Choroid plexus epithelial cell (primary cell): ENCODE measurements at regions not wholly inside any gene's neighbourhood (a gene's known extent, or its start where the extent isn't known, plus 50 kb on each side); places are given as distances from the start of the nearest gene placed in this dataset.

Experiments
- DNase-seq: peaks from one replicate; pipeline ENCODE4 v3.0.0-alpha.2; 2010; ENCODE audit warnings: low read depth
- H3K4me3 ChIP-seq: 2 replicates; pipeline ENCODE4 v1.5.1; 2011; ENCODE audit warnings: low read depth, mild to moderate bottlenecking, control low read depth, low read length, moderate library complexity
- TF ChIP-seq, protein P1 (sequence below): conservative IDR thresholded peaks from 2 replicates; pipeline ENCODE4 v1.5.1; 2011; ENCODE audit warnings: low read depth, mild to moderate bottlenecking, control low read depth, inconsistent platforms, low read length, moderate library complexity

DNA sequence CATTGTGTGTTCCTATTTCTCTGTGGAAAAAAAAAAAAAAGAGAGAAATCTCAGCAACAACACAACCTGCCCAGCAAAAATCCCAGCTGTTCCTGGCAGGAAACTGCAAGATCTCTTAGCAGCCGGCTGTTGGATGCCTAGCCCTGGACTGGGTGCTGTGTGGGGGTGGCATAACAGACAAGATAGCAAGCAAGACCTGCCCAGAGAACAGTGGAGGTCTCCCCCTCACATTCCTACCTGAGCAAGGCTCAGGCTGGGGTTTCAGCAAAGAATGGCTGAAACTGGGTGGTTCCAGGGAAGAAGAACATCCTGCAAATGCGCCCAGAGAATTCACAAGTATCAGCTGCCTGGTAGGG, 248.8 kb upstream of the ZMIZ1 start:
- no peak overlapping the region for H3K4me3 ChIP-seq
- DNase-seq, result no peak
- TF ChIP-seq, protein P1, sequence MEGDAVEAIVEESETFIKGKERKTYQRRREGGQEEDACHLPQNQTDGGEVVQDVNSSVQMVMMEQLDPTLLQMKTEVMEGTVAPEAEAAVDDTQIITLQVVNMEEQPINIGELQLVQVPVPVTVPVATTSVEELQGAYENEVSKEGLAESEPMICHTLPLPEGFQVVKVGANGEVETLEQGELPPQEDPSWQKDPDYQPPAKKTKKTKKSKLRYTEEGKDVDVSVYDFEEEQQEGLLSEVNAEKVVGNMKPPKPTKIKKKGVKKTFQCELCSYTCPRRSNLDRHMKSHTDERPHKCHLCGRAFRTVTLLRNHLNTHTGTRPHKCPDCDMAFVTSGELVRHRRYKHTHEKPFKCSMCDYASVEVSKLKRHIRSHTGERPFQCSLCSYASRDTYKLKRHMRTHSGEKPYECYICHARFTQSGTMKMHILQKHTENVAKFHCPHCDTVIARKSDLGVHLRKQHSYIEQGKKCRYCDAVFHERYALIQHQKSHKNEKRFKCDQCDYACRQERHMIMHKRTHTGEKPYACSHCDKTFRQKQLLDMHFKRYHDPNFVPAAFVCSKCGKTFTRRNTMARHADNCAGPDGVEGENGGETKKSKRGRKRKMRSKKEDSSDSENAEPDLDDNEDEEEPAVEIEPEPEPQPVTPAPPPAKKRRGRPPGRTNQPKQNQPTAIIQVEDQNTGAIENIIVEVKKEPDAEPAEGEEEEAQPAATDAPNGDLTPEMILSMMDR, result no peak

DNA sequence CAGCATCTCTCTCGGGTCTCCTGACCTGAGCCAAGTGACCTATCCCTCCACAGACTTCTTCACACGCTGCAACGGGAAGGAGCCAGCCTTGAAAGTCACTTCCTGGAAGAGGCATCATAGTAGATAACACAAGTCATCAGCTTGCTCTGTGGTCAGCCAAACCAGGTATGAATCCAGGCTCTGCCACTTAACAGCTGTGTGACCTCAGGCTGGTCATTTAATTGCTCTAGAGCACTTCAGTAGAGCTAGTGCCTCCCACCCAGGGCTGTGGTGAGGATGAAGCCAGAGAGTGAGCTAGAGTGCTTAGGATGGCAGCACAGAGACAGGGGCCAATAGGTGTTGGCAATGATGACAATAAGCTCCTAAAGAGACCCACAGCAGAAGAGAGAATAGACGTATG, 247.7 kb upstream of the ZMIZ1 start:
- no peak for DNase-seq
- no peak overlapping the region for H3K4me3 ChIP-seq
- TF ChIP-seq, protein P1, result no peak

DNA sequence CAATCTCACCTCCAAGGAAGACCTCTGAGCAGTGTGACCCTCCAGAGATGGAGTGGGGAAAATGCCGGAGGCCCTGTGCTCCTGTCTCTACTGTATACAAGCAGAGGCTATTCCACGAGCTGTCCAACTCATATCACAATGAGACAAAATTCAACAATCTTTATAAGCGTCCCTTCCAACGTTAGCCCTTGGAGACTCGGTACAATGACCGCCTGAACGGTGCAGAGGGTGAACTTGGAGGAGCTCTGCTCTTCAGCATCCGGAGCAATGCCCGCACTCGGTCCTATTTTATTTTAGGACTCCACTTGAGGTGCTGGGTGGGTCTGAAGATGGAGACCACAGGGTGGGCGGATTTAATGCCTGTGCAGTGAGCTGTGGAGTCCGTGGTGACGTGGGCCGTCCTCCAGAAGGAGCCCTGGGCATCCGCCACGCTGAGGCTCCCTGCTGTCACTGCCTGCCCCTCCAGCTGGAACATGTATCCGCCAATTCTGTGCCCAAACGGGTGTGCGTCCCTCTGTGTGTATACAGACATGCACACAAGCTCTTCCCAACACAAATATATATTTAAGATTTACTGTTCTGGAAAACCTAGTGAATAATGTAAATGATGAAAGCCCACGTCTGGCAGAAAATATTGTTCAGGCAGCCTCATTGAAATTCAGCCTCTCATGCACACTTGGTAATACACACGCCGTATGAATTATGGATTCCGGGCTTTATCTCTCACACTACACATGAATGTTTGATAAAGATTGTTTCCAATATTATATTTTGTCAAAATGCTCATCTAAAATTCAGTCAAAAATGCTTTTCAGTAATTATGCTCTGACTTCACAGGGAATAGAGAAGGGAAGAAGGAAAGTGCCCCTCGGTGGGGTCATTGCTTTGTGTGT, 239.9 kb upstream of the ZMIZ1 start:
- DNase-seq, result no peak
- H3K4me3 ChIP-seq, result no peak overlapping the region
- TF ChIP-seq, protein P1, result no peak

DNA sequence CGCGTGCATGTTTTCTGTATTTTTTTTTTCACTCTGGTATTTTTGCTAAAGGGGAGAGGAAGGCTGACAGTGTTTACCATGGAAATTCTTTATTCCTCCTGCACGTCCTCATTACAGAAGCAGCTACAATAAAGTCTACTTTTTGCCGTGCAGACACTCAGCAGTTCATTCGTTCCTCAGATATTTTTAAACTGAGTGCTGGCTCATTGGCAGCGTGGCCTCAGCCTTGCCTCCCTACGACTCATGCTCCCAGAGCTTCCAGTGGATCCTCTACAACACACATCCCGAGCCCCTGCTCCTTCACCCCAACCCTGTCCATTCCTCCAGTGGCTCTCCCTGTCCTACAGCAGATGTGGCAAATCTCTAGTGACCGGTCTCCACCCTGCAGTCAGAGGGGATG, 239.2 kb upstream of the ZMIZ1 start:
- TF ChIP-seq, protein P1, result no peak
- H3K4me3 ChIP-seq, result no peak overlapping the region
- no peak for DNase-seq

DNA sequence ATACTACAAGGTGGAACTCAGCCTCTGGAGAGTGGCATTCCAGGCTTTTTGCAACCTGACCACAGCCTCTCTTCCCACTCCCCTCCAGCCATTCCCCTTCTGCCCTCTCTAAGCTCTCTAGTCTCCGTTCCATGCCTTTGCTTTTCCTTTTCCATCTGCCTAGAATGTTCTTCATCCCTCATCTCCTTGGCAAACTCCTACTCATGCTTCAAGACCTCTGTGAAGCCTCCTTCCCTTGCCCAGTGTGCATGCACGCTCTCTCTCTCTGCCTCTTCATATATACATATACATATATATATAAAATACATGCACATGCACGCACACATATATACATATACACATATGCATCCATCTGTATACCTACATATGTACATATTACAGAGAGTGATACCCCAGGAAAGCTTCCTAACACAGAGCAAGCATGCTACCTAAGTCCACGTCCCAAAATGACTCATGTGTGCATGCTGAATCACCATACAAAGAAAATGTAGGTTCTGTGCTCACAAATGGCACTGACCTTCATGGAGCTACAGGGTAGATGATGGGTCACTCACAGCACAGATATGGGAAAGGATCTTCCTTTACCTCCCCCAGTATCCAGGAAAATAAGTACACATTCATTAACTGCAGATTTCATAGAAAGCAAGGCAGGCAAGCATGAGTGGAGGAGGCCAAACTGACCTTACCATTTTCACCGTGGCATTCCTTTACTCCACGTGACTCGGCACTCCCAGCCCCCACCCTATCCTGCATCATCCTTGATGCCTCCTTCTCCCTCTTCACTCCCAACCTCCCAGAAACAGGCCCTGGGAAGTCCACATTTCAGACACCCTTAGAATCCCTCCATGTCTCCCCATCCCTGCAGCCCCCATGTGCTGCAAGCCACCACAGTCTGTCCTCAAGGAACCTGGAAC, 238.4 kb upstream of the ZMIZ1 start:
- DNase-seq, result no peak
- H3K4me3 ChIP-seq, result no peak overlapping the region
- TF ChIP-seq, protein P1, result no peak

DNA sequence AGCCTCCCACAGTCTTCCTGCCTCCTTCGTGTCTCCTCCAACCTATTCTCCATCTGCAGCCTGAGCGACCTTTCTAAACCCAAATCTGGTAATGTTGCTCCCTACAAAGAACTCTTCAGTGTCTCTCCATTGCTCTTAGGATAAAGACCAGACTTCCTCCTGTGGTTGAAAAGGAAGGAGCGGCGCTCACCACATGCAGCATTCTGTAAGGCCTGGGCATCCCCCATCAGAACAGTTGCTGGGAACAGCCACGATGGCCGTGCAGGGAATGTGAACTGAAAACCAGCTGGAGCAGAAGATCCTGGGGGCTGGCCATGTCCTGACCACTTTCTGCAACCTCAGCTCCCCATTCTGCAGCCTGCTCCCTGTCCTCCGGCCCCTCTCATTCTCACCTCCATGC, 237.8 kb upstream of the ZMIZ1 start:
- H3K4me3 ChIP-seq, result no peak overlapping the region
- no peak for DNase-seq
- TF ChIP-seq, protein P1, result no peak
